GM12875 (cell line): ENCODE measurements at regions not wholly inside any gene's neighbourhood (a gene's known extent, or its start where the extent isn't known, plus 50 kb on each side); places are given as distances from the start of the nearest gene placed in this dataset.
"Not testable (repeated sequence)": the region's sequence is repeated elsewhere in the genome, so short reads cannot be mapped to it uniquely, and the experiment has no call there.

ENCODE experiments used
- H3K4me3 ChIP-seq: one replicate; pipeline ENCODE4 v1.5.1; 2011; ENCODE audit warnings: low read depth, low read length, control low read depth
- CTCF ChIP-seq: IDR thresholded peaks from 2 replicates; pipeline ENCODE4 v1.5.1; 2011; ENCODE audit warnings: low read depth, mild to moderate bottlenecking, control low read depth, inconsistent platforms, low read length, moderate library complexity, borderline replicate concordance; ENCODE audit not compliant: insufficient read depth

- no peak for TF ChIP-seq CTCF
- no peak overlapping the region for H3K4me3 ChIP-seq
These were observed 77.4 kb upstream of the PTPRG start for GRCh38 chr3:61483997-61484396.

GRCh38 chr3:61493339-61493738 lies 68.0 kb upstream of the PTPRG start:
- TF ChIP-seq CTCF, result no peak

GRCh38 chr3:61494309-61494708 lies 67.1 kb upstream of the PTPRG start:
- H3K4me3 ChIP-seq, result not testable (repeated sequence)

More at GRCh38 chr3:61493339-61493738, 68.0 kb upstream of the PTPRG start:
- H3K4me3 ChIP-seq, result no peak overlapping the region

- no peak overlapping the region for H3K4me3 ChIP-seq
- TF ChIP-seq CTCF, result no peak
These were observed 63.9 kb upstream of the PTPRG start for GRCh38 chr3:61497463-61497862.

- no peak overlapping the region for H3K4me3 ChIP-seq
- TF ChIP-seq CTCF, result no peak
These were observed 56.2 kb upstream of the PTPRG start for GRCh38 chr3:61505197-61505596.

GRCh38 chr3:61507946-61508345 lies 53.4 kb upstream of the PTPRG start:
- no peak for TF ChIP-seq CTCF
- no peak overlapping the region for H3K4me3 ChIP-seq
